HG03139 (cell line): ENCODE measurements at regions not wholly inside any gene's neighbourhood (a gene's known extent, or its start where the extent isn't known, plus 50 kb on each side); places are given as distances from the start of the nearest gene placed in this dataset.

Experiments
- ATAC-seq: cut with Tn5 transposase; IDR thresholded peaks from one replicate; pipeline ENCODE4 v1.9.1; 2021; ENCODE audit not compliant: unreplicated experiment

DNA sequence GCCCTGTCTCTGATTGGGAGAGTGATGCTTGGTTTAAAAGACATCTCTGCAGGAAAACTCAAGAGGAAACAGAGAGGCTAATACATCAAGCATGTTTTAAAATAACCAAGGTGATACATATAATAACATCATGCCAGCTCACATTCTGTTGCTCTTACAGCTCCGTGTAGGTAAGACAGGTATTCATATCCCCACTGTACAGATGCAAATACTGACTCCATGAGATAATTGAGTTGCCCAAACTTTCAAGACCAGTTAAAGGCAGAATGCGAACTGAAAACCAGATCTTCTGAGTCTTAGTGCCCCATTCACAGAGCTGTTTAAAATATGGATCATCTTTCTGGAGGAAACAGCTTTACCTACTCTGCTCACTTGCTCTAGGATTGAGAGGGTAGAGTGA lies 214.0 kb downstream of the PIK3R1 start:
- no peak for ATAC-seq

GRCh38 chr5:68430279-68430678 lies 214.7 kb downstream of the PIK3R1 start:
- ATAC-seq = no peak

- ATAC-seq = no peak
Observed at GRCh38 chr5:68431186-68431585, 215.6 kb downstream of the PIK3R1 start.

DNA sequence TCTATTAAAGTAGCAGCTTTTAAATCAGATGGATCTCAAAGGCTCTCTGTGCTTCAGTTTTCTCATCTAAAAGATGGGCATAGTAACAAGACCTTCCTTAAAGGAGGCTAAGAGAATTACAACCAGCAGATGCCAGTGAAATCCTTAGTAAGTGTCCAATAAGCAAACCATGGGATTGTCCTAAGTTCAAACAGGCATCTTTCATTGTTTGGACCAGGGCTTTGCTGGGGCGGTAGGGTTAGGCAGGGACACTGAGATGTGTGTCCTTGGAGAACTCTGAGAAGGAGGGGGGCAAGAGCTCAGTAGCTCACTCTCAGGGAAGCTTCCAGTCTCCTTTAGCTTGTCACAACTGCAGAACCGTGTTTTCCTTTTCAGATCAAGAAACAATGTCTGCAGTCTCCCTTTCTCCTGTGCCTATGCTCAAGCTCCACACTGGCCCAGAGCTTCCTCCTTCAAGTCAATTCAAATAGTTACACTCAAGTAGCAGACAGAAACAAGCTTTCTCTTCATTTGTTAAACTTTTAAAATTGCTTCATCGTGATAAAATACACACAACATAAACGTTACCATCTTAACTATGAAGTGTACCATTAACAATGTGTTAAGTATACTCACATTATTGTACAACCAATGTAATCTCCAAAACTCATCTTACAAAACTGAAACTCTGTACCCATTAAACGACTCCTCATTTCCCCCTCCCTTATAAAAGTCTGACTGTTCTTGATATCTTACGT lies 216.2 kb downstream of the PIK3R1 start:
- no peak for ATAC-seq

DNA sequence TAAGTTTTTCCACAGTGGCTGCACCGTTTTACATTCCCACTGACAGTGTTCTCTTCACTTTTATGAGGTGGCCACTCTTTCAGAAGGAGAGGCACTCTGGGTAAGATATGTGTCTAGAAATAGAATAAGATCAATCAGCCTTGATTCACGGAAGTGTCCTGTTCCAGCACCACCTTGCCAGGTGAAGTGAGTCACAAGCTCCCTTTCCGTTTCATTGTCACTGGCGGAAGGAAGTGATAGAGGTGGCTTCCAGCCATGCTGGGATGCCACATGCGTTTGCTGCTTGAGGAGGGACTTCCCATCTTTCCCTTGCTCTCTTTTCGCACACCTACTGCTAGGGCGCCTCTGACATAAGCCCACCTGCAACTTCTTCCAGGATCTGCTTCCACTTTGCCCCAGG lies 217.1 kb downstream of the PIK3R1 start:
- no peak for ATAC-seq

DNA sequence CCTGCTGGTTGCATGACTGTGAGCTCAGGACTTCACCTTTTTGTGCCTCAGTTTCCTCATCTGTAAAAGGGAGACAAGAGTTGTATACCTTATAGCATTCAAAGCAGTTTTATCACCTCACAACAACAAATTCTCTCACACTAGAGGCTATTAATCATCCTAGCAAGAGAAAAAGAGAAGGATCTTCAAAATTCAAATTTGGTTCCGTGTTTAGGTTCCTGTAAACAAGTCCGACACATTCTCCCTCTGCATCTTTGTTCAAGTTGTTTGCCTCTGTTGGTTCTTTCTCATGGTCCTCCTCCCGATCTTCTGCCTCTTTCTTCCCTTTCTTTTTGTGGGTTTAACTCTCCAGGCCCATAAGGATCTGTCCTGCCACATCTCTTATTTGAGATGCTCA lies 218.0 kb downstream of the PIK3R1 start:
- no peak for ATAC-seq

DNA sequence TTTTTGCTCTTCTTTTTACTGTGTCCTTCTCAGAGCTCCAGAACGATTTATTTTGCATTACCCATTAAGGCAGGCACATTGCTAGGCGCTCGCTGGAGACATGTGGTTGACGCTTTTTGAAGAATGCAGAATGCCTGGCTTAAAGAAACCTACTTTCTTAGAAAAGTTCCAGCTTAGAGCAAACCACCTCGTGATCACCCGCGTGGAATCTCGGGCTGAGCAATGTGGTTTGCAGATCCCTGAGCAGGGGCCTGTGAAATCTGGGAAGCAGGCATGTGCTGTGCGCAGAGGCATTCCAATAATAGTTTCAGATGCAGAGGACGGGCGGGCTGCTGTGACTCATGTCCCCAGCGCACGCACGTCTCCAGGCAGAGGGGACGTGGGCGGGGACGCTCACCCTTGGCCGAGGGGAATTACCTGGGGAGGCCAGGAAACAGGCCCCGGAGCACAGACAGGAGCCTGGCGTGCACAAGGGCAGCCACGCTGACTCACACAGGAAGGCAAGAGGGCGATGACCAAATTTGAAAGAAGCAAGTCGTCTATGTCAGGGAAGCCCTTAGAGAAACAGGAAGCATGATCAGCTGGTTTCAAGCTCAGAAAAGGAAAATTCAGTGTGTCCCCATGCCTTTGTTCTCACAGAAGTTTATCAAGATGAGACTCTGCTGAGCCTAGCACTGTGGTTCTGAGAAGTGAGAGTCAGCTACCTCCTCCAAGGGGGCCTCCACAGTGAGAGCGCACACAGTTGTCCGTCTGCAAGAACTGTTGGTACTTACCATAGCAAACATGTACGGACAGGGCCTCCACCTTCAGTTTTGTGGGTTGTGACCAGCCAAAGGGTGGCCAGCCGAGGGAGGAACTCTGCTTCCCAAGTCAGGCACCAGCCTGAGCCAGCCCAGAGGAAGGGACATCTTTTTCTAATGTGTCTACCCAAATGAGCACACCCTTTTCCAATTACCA lies 218.6 kb downstream of the PIK3R1 start:
- peak; percentile 96 for ATAC-seq

DNA sequence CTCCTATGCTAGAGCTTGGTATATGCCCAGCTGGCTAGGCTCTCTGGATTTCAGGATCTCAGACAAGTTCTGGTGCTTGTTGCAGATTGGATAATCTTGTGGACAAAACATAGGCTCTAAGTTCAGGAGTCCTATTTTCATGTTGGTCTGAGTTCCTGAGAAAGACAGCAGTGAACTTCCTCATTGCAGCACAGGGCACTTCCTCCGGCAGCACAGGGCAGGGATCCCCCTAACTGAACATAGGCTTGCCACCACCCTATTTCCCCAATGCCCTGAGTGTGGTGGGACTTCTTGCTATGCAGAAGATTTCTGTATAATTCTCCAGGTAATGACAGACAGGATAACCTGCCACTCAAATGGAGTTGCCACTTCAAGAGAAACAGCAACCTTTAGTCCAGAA lies 220.1 kb downstream of the PIK3R1 start:
- ATAC-seq = no peak

- no peak for ATAC-seq
Observed at GRCh38 chr5:68436686-68437520, 221.3 kb downstream of the PIK3R1 start.

- no peak for ATAC-seq
Observed at GRCh38 chr5:68438876-68439275, 223.3 kb downstream of the PIK3R1 start.

DNA sequence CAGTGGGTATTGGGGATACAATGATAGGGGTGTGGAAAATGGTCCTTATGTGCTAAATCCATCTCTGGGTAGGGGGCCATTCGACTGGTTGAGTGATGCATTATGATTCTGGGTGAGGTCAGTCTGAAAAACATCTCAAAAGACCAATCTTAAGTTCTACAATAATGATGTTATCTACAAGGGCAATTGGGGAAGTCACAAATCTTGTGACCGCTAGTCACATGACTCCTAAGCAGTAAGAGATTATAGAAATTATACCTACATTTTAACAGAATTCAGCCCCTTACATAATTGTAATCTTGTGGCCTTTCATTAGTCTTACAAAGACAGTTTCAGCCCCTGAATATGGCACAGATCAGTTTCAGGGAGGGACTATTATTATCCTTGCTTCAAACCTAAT lies 224.7 kb downstream of the PIK3R1 start:
- no peak for ATAC-seq

DNA sequence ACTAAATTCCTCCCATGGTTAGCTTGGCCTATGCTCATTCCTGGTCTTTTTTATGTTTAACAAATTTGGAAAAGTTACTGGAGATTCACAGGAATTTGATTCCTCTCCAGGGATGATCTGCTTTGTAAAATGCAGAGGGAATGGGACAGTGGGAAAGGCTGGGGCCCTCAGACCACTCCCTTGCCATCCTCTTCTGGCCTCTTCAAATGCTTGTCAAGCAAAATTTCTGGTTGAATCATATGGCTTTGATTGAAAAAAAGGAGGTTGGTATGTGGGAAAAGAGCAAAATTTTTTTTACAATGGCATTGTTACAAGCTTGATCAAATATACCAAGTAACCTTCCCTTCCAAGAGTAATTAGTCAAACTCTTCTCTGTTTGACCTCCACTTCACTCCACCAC lies 225.1 kb downstream of the PIK3R1 start:
- ATAC-seq = no peak

DNA sequence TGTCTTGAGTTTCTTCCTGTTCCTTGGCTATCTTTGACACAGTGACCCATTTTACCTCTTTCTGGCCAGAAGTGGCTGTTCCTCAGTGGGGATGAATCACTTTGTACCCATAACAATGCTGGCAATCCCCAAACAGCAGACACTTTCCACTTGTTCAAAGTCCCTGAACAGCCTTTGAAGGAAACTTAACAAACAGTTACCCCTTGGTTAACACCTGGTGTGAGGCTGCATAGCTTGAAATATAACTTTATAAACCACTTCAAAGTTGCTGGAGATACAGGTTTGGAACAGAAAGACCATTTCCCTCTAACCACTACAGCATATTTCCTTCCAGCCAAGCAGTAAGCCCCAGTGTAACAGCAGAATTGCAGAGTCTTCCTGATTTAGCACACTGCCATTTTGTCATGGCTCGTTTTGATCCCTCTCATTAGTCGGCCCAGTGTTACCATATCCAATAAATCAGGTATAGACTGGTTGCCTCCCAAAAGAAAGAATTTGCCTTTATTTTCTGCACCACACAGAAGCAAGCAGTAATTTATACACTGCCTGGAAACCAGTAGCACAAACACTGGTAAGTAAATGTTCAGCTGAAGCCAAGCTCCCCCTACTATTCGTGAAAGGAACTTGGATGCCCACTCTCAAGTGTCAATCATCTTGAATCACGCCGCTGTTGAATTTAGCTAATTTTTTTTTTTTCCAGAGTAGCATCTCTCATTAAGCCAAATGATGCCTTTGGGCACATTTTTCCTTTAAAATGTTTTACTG lies 225.9 kb downstream of the PIK3R1 start:
- no peak for ATAC-seq

- no peak for ATAC-seq
Observed at GRCh38 chr5:68443091-68443490, 227.5 kb downstream of the PIK3R1 start.

DNA sequence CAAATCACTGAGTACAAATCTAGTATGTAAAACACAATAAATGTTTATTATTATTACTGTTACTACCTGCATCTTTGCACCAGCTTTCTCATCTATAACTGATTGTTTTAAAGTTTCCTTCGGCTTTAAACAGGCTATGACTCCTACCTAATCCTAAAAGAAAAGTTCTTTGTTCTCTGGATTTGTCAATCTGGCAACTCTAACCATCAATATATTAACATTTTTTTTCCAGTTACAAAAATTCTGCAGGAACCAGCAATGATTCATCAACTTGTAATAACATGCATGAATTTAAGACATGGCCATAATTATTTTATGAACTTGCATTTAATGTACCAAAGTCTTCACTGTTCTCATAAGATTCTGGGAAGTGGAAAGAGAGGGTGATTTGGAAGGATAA lies 228.5 kb downstream of the PIK3R1 start:
- no peak for ATAC-seq

- no peak for ATAC-seq
Observed at GRCh38 chr5:68444833-68445232, 229.3 kb downstream of the PIK3R1 start.

DNA sequence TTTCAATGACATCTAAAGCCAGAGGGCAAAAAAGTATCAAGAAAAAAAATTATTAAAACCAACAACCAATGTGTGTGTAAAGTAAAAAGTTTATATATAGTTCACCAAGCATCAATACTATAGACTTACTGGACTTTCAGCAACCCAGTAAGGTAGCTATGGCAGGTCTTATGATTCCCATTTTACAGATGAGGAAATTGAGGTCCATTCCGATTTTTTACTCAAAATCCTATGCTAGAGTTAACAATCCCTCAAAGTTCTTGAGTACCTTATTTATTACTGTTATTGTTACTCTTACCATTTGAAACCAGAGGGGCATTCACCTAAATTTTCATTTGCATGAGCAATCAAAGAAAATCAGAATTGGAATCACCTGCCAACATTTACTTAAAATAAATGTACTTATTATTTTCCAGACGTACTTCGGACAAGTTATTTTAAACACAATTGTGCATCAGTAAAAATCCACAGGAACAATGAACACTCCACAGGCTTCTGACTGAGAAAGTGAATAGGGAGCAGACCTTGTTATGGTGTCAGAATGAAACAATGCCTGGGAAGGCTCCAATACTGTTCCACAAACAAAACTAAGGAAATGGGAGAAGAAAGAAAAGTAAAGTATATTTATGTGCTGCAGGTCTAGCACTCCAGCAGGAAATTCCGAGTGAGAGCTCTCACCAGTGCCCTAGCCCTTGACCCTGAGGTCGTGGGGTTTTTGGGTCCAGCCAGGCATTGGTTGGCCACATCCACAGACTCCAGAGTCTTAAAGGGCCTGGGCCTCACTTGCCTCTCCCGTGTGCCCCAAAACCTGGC lies 229.9 kb downstream of the PIK3R1 start:
- no peak for ATAC-seq

GRCh38 chr5:68446070-68446357 lies 230.5 kb downstream of the PIK3R1 start:
- ATAC-seq = no peak

GRCh38 chr5:68446487-68446894 lies 230.9 kb downstream of the PIK3R1 start:
- peak; percentile 83 for ATAC-seq
